Mucosa of descending colon (tissue), 3 donors: ENCODE measurements at regions not wholly inside any gene's neighbourhood (a gene's known extent, or its start where the extent isn't known, plus 50 kb on each side); places are given as distances from the start of the nearest gene placed in this dataset.

Experiments used
- ATAC-seq: fragments of 200-7000 bp; cut with Tn5 transposase; one replicate; pipeline ENCODE4 v1.9.1; 2020; ENCODE audit warnings: mild to moderate bottlenecking, moderate library complexity
- DNase-seq, 3 donors: peaks; one replicate each; pipeline ENCODE4 v3.0.0-alpha.2; 2020
- H3K36me3 ChIP-seq: fragments of 200-600 bp; one replicate; pipeline ENCODE4 v1.8.0; 2021; ENCODE audit warnings: low read depth, mild to moderate bottlenecking
- H3K4me1 ChIP-seq: fragments of 200-600 bp; one replicate; pipeline ENCODE4 v1.8.0; 2021; ENCODE audit warnings: low read depth, mild to moderate bottlenecking
- H3K4me3 ChIP-seq: fragments of 200-600 bp; one replicate; pipeline ENCODE4 v1.8.0; 2021; ENCODE audit warnings: mild to moderate bottlenecking
- H3K9me3 ChIP-seq: fragments of 200-600 bp; one replicate; pipeline ENCODE4 v1.8.0; 2021; ENCODE audit warnings: mild to moderate bottlenecking
- intact Hi-C, 2 donors: fragments of 100-400 bp; cut with DNase I in 1 of 2; cut with micrococcal nuclease in 1 of 2; formaldehyde crosslinking; loops; one replicate each; pipeline versions ENCODE4 v1.11.0 to v1.11.1; 2022; cut with DNase I, micrococcal nuclease
- TF ChIP-seq, protein P1 (sequence below): fragments of 200-600 bp; IDR thresholded peaks from one replicate; pipeline ENCODE4 v1.8.0; 2022; ENCODE audit warnings: antibody characterized with exemption, mild to moderate bottlenecking
- donor health status: DM: no; HTN: no; CAD: no; lungs with moderate emphysema.
- donor health status: DM: no; HTN: no; CAD: no.
- donor health status: DM: no; HTN: yes; CAD: no.

DNA sequence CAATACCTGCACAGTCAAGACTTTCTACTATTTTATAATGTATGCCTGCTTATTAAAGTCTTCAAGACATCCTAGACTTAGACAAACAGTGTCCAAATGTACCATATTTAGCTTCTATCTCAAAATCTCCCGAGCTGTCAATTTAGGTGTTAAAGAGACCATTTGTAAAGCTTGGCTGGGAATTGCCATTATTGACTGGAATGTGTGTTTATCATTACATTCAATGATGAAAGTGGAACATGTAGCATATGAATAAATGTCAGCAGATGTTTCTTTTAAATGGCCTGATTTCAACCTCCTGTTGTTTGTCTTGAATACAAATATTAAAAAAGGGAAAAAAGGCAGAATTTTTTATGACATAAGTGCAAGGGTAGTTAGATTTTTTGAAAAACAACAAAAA is 572.3 kb downstream of the PRKD1 start:
- Histone ChIP-seq H3K4me1 (no peaks in the 10 kb centered on the region), H3K36me3 (no peaks in the 10 kb centered on the region), H3K9me3 (peaks cover 7% of the 10 kb centered on the region), H3K4me3 (no peak overlapping the region)
- TF ChIP-seq, protein P1, sequence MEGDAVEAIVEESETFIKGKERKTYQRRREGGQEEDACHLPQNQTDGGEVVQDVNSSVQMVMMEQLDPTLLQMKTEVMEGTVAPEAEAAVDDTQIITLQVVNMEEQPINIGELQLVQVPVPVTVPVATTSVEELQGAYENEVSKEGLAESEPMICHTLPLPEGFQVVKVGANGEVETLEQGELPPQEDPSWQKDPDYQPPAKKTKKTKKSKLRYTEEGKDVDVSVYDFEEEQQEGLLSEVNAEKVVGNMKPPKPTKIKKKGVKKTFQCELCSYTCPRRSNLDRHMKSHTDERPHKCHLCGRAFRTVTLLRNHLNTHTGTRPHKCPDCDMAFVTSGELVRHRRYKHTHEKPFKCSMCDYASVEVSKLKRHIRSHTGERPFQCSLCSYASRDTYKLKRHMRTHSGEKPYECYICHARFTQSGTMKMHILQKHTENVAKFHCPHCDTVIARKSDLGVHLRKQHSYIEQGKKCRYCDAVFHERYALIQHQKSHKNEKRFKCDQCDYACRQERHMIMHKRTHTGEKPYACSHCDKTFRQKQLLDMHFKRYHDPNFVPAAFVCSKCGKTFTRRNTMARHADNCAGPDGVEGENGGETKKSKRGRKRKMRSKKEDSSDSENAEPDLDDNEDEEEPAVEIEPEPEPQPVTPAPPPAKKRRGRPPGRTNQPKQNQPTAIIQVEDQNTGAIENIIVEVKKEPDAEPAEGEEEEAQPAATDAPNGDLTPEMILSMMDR = no peak
- DNase-seq (no peak), ATAC-seq (no peak)
- intact Hi-C loops = no loop called here

DNA sequence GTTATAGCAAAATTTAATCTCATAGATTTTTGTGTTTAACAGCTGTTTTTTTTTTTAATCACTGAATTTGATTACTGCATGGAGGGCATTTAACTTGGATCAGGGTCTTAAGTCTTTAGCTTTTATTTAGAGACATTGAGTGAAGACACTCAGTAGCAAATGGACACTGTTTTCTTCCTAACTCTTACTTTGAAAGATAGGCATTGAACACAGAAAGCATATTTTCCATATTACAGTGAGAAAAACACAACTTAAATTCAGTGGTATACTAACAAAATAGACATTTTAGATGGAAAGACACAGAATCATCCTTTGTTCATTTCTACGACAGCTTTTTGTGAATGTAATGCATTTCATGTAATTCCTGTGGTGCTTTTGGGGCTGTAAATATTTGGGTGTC is 571.8 kb downstream of the PRKD1 start:
- TF ChIP-seq, protein P1 = no peak
- ATAC-seq (no peak), DNase-seq (no peak)
- Histone ChIP-seq H3K4me3 (no peak overlapping the region), H3K36me3 (no peaks in the 10 kb centered on the region), H3K4me1 (no peaks in the 10 kb centered on the region), H3K9me3 (peaks cover 7% of the 10 kb centered on the region)
- intact Hi-C loops = no loop called here

DNA sequence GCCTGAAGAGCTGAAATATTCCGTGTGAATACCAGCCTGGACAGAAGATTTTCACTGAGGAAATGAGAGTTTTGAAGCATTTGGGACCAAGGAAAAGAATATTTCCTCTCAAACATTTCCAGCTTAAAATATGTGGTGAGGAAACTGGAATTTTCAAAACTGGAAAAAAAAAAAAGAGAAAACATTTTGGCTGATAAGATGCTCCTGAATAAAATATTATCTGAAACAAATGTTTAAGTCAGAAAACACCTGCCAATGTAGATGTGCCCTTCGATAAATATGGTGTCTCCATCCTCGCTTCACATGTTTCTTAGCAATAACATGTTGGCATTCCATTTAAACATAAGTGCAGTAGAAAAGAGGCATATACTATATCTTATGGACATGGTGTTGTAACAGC is 567.0 kb downstream of the PRKD1 start:
- TF ChIP-seq, protein P1 = no peak
- DNase-seq = no peak
- H3K36me3 ChIP-seq = no peaks in the 10 kb centered on the region
- intact Hi-C loops = no loop called here
- no peak for ATAC-seq
- H3K9me3 ChIP-seq = peaks cover 5% of the 10 kb centered on the region
- H3K4me3 ChIP-seq = no peak overlapping the region
- no peaks in the 10 kb centered on the region for H3K4me1 ChIP-seq

DNA sequence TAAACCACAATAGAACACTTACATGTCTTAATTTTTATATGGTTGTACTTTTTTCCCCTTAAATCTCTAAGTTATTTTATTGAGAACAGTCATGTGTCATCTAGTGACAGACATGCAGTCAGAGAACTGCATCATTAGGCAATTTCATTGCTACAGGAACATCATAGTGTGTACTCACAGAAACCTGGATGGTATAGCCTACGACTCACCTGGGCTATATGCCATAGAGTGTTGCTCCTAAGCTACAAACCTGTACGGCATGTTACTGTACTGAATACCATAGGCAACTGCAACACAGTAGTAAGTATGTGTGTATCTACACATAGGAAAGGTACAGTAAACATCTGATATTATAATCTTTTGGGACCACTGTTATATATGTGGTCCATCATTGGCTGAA is 557.6 kb downstream of the PRKD1 start:
- peaks cover 17% of the 10 kb centered on the region for H3K9me3 ChIP-seq
- H3K4me1 ChIP-seq = no peaks in the 10 kb centered on the region
- intact Hi-C loops = no loop called here
- H3K36me3 ChIP-seq = no peaks in the 10 kb centered on the region
- TF ChIP-seq, protein P1 = no peak
- no peak for ATAC-seq
- DNase-seq = no peak
- H3K4me3 ChIP-seq = no peak overlapping the region

DNA sequence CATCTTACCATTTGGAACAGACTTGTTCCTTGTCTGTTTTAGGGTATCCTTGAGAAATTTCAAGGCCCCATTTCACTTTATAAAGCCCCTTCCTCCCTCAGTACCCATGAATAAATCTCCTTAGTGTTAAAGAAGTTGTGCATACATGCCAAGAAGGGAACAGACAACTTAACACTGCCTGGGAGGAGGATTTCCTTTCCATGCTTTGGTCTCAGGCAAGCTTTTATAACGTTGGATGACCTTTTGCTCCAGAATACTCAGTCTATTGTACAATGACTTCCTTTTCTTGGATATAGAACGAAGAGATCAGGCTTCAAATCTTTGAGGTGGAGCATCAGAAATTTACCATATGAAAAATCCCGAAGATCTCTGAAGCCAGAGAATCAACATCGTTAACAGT is 551.4 kb downstream of the PRKD1 start:
- no peak for ATAC-seq
- TF ChIP-seq, protein P1 = no peak

DNA sequence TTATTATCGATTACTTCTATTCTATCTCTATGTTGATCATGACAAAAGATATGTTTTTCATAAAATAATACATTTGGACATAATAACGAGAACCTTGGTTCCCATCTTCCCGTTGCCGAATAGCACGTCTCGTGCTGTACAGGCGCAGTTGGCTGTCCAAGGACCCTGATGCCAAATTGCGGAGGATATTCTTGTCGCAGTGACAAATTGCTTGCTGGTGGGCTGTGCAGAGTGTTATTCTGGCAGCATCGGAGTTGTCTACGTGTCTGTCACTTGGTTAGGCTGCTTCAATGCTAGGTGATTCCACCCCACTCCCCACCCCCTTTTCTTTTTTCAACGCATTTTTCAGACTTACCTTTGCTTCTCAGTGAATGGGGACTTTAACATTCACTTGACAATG is 546.8 kb downstream of the PRKD1 start:
- Histone ChIP-seq H3K36me3 (no peaks in the 10 kb centered on the region), H3K9me3 (peaks cover 7% of the 10 kb centered on the region), H3K4me3 (no peak overlapping the region), H3K4me1 (no peaks in the 10 kb centered on the region)
- TF ChIP-seq, protein P1 = no peak
- ATAC-seq = no peak
- intact Hi-C loops = no loop called here
- no peak for DNase-seq

More for the DNA sequence above, 551.4 kb downstream of the PRKD1 start:
- intact Hi-C loops = no loop called here
- no peak for DNase-seq
- H3K4me1 ChIP-seq = no peaks in the 10 kb centered on the region
- H3K9me3 ChIP-seq = peaks cover 8% of the 10 kb centered on the region
- H3K36me3 ChIP-seq = no peaks in the 10 kb centered on the region
- no peak overlapping the region for H3K4me3 ChIP-seq
